ENCODE measurements at regions not wholly inside any gene's neighbourhood (a gene's known extent, or its start where the extent isn't known, plus 50 kb on each side); places are given as distances from the start of the nearest gene placed in this dataset.
"Not testable (repeated sequence)": the region's sequence is repeated elsewhere in the genome, so short reads cannot be mapped to it uniquely, and the experiment has no call there.

DNA sequence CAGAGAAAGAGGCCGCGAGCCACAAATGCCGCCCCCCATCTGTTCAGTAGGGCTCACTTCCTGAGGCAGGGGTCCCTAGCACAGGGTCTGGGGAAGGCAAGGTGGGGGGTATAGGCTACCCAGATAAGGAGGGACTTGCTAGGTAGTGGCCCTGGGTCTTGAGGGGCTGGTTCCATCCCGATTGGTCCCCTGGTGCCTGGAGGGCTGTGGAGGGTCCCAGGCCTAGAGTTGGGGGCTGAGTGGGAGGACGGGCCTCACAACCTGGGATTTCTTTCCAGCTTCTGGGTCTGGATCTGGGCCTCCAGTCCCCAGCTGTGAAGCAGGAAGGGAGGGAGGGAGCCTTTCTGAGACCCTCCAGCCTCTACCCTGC is 75.1 kb upstream of the EN2 start:
- Mint-ChIP-seq H3K27me3 (ENCODE audit: low read depth) (peaks cover 98% of the 10 kb centered on the region), H3K27ac (ENCODE audit: unreplicated experiment) (no peak overlapping the region), H3K36me3 (ENCODE audit: low read depth) (no peaks in the 10 kb centered on the region), H3K4me1 (peaks cover 18% of the 10 kb centered on the region), H3K9me3 (no peaks in the 10 kb centered on the region), H3K4me3 (no peak overlapping the region)
- TF ChIP-seq, protein P1, sequence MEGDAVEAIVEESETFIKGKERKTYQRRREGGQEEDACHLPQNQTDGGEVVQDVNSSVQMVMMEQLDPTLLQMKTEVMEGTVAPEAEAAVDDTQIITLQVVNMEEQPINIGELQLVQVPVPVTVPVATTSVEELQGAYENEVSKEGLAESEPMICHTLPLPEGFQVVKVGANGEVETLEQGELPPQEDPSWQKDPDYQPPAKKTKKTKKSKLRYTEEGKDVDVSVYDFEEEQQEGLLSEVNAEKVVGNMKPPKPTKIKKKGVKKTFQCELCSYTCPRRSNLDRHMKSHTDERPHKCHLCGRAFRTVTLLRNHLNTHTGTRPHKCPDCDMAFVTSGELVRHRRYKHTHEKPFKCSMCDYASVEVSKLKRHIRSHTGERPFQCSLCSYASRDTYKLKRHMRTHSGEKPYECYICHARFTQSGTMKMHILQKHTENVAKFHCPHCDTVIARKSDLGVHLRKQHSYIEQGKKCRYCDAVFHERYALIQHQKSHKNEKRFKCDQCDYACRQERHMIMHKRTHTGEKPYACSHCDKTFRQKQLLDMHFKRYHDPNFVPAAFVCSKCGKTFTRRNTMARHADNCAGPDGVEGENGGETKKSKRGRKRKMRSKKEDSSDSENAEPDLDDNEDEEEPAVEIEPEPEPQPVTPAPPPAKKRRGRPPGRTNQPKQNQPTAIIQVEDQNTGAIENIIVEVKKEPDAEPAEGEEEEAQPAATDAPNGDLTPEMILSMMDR (conservative IDR thresholded peaks at IDR 0.05), result no peak
- no peak for DNase-seq (ENCODE audit: low read depth, low spot score)

DNA sequence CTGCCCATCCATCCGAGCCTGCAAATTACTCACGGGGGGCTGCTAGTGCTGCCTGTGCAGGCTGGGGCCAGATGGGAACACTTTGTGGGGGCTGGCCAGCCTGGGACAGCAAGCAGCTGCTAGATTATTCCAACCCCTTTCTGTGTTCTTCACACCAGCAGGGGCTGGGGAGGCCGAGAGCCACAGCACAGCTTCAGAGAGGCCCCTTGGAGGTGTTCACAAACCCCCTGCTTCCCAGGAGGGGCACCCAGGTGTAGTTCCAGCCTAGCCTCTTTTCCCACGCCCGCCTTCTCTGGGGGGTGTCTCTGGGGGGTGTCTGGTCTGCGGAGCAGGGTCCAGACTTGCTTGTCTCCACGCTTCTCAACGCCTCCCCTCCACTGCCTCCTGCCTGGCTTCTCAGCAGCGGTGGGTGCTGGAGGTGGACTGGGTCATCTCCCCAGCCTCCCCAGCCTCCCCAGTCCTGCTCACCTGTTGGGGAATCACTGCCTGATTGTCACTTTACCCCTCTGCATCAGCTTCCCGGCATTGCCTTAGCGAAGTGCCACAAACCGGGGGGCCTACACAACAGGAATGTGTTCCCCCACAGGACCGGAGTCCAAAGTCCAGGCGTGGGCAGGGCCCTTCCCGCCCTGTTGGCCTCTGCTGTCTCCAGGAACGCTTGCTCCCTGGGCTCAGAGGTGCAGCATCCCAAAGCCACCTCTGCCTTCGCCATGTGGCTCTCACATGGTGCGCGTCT is 74.0 kb upstream of the EN2 start:
- Mint-ChIP-seq H3K9me3 (no peaks in the 10 kb centered on the region), H3K4me1 (peaks cover 18% of the 10 kb centered on the region), H3K36me3 (ENCODE audit: low read depth) (no peaks in the 10 kb centered on the region), H3K27ac (ENCODE audit: unreplicated experiment) (no peak overlapping the region), H3K27me3 (ENCODE audit: low read depth) (peaks cover 95% of the 10 kb centered on the region), H3K4me3 (peak overlapping the region; percentile 11)
- DNase-seq (ENCODE audit: low read depth, low spot score), result no peak
- TF ChIP-seq, protein P1 (conservative IDR thresholded peaks at IDR 0.05), result no peak

DNA sequence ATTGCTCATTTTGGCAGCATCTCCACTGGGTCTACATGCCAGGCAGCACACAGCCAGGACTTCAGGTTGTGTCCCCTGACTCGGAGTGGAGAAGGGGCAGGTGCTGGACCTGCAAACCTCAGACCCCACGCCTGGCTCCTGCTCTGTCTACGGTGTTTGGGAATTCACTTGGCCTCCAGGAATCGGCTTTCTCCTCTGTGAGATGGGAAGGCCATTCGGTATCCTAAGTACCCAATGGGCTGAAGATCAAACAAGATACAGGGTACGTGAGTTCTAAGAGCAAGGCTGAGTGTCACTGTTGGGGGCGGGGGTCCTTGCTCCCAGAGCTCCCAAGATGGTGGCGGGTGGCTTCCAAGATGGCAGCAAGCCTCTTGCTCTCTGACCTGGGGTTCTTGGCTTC is 73.2 kb upstream of the EN2 start:
- Mint-ChIP-seq H3K4me1 (peaks cover 18% of the 10 kb centered on the region), H3K36me3 (ENCODE audit: low read depth) (no peaks in the 10 kb centered on the region), H3K27me3 (ENCODE audit: low read depth) (peaks cover 93% of the 10 kb centered on the region), H3K27ac (ENCODE audit: unreplicated experiment) (no peak overlapping the region), H3K4me3 (no peak overlapping the region), H3K9me3 (no peaks in the 10 kb centered on the region)
- TF ChIP-seq, protein P1 (conservative IDR thresholded peaks at IDR 0.05), result no peak
- DNase-seq (ENCODE audit: low read depth, low spot score), result no peak

DNA sequence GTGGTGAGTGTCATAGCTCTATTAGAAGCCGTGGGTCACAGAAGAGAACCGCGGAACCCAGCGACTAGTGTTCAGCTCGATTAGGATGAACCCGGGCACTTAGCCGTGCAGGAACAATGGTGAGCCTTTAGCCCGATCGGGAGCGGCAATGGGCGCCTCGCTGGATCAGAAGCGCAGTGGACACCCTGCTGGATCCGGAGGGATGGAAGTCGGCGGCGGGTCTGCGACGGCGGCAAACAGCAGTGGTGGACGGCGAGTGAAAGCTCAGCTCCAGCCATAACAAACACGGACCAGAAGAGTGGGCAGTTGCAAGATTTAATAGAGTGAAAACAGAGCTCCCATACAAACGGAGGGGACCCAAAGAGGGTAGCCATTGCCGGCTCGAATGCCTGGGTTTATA is 72.7 kb upstream of the EN2 start:
- not testable (repeated sequence) for H3K36me3 Mint-ChIP-seq (ENCODE audit: low read depth); H3K4me3 Mint-ChIP-seq; H3K27ac Mint-ChIP-seq (ENCODE audit: unreplicated experiment)

DNA sequence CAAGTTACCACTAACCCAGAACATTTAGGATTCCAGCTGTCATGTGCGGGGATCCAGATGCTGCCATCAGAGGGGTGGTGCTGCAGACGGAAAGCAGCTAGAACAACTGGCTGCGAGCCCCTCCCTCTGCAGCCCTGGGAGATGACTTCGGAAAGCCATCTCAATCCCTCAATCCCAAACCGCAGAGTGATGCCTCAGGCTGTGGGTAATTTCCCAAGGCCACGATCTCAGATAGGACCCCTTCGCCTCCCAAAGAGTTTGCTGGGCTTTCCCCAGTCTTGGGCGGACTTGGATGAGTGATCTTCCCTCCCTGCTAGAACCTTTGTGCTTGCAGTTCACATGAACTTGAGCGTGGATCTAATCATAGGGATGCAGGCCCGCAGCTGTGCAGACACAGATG is 71.3 kb upstream of the EN2 start:
- H3K27me3 Mint-ChIP-seq (ENCODE audit: low read depth), result peaks cover 89% of the 10 kb centered on the region
- DNase-seq (ENCODE audit: low read depth, low spot score), result no peak
- H3K4me1 Mint-ChIP-seq, result peaks cover 4% of the 10 kb centered on the region
- H3K27ac Mint-ChIP-seq (ENCODE audit: unreplicated experiment), result no peak overlapping the region
- TF ChIP-seq, protein P1 (conservative IDR thresholded peaks at IDR 0.05), result no peak
- H3K9me3 Mint-ChIP-seq, result no peaks in the 10 kb centered on the region
- no peak overlapping the region for H3K4me3 Mint-ChIP-seq
- no peaks in the 10 kb centered on the region for H3K36me3 Mint-ChIP-seq (ENCODE audit: low read depth)

More for the DNA sequence above, 72.7 kb upstream of the EN2 start:
- DNase-seq (ENCODE audit: low read depth, low spot score); H3K9me3 Mint-ChIP-seq: not testable (repeated sequence)
- Mint-ChIP-seq H3K4me1 (peaks cover 16% of the 10 kb centered on the region), H3K27me3 (ENCODE audit: low read depth) (peaks cover 93% of the 10 kb centered on the region)

DNA sequence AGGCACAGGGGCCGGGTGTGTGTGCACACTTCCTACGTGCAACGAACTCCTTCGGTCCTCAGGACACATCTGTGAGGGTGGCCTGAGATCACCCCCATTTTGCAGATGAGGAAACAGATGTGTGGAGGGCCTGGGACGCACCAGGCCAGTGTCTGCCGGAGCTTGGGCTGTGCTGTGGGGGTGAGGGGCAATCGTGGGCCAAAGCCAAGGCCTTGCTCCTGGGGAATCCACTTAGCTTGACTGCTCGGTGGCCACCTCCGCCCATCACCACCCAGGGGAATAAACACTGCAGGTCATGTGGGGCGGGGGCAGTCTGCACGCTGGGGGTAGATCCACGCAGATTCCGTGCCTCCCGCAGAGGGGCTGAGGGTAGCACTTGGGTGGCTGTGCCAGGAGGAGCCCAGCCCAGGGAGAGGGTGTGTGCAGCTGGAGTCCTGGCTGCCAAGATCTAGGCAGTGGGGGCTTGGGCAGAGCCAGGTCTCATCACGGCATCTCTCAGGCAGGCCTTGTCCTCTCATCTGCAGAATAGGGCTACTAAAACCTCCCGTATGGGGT is 70.8 kb upstream of the EN2 start:
- no peaks in the 10 kb centered on the region for H3K9me3 Mint-ChIP-seq
- no peaks in the 10 kb centered on the region for H3K4me1 Mint-ChIP-seq
- H3K4me3 Mint-ChIP-seq, result no peak overlapping the region
- DNase-seq (ENCODE audit: low read depth, low spot score), result no peak
- TF ChIP-seq, protein P1 (conservative IDR thresholded peaks at IDR 0.05), result no peak
- peaks cover 86% of the 10 kb centered on the region for H3K27me3 Mint-ChIP-seq (ENCODE audit: low read depth)
- H3K27ac Mint-ChIP-seq (ENCODE audit: unreplicated experiment), result no peak overlapping the region
- H3K36me3 Mint-ChIP-seq (ENCODE audit: low read depth), result no peaks in the 10 kb centered on the region

Measured in neural crest cell (in vitro differentiated cells).